GM23338 (cell line): ENCODE measurements at regions not wholly inside any gene's neighbourhood (a gene's known extent, or its start where the extent isn't known, plus 50 kb on each side); places are given as distances from the start of the nearest gene placed in this dataset.
A peak's percentile ranks its signal among the peaks of the same experiment; 100 is the strongest.

ENCODE experiments used
- EZH2 ChIP-seq: fragments of 200-600 bp; sonication (generic); IDR thresholded peaks from one replicate; pipeline ENCODE4 v1.8.0; 2017; ENCODE audit warnings: antibody characterized with exemption, mild to moderate bottlenecking, low read depth; ENCODE audit not compliant: unreplicated experiment
- JUNB ChIP-seq: IDR thresholded peaks from one replicate; pipeline ENCODE4 v1.6.1; 2016; ENCODE audit warnings: antibody characterized with exemption; ENCODE audit not compliant: unreplicated experiment
- STAT1 ChIP-seq: IDR thresholded peaks from one replicate; pipeline ENCODE4 v1.6.1; 2016; ENCODE audit warnings: antibody characterized with exemption; ENCODE audit not compliant: unreplicated experiment
- ZNF331 ChIP-seq: fragments of 250-450 bp; sonication (Bioruptor Pico); IDR thresholded peaks from 2 replicates; pipeline ENCODE4 v1.5.0; 2020; ENCODE audit warnings: low read depth, mild to moderate bottlenecking, moderate library complexity
- TF ChIP-seq, protein P1 (sequence below), 2 experiments: fragments of 200-600 bp in 1 of 2; sonication (generic) in 1 of 2; conservative IDR thresholded peaks; 2 replicates each; pipeline versions ENCODE4 v1.5.1 to v1.6.1; 2016 to 2017; ENCODE audit warnings: antibody characterized with exemption in 2 of 2, low read depth in 2 of 2, mild to moderate bottlenecking in 2 of 2, moderate library complexity in 1 of 2
- TF ChIP-seq, protein P2 (sequence below): IDR thresholded peaks from 2 replicates; pipeline ENCODE4 v1.6.1; 2016; ENCODE audit warnings: antibody characterized with exemption

DNA sequence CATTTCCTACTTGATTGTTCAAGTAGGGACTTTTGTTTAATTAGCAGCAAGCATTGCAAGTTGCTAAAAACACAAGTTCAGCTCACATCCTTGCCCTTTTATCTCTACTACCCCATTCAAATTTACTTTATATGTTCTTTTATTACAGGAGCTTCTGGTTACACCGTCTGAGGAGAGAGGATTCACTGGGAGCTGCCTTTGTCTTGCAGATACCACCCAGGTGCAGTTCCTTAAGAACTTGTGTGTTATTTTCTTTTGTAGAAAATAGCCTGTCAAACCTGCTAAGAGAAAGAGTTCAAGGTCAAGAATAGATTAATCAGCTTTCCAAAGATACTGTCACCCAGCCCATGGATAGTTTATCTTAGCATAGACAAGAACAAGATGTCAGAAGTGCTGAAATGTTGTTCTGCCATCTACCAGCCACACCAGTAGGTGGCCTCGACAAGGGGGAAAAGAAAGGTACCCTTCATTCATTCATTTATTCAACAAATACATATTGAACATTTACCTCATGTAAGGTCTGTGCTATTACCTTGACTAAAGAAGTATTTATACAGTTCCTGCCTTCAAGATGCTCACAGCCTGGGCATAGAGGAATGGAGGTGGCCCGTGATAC lies 750.3 kb downstream of the MAT2B start:
- TF ChIP-seq, protein P1, sequence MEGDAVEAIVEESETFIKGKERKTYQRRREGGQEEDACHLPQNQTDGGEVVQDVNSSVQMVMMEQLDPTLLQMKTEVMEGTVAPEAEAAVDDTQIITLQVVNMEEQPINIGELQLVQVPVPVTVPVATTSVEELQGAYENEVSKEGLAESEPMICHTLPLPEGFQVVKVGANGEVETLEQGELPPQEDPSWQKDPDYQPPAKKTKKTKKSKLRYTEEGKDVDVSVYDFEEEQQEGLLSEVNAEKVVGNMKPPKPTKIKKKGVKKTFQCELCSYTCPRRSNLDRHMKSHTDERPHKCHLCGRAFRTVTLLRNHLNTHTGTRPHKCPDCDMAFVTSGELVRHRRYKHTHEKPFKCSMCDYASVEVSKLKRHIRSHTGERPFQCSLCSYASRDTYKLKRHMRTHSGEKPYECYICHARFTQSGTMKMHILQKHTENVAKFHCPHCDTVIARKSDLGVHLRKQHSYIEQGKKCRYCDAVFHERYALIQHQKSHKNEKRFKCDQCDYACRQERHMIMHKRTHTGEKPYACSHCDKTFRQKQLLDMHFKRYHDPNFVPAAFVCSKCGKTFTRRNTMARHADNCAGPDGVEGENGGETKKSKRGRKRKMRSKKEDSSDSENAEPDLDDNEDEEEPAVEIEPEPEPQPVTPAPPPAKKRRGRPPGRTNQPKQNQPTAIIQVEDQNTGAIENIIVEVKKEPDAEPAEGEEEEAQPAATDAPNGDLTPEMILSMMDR (conservative IDR thresholded peaks at IDR 0.05; ENCODE audit: low read depth in 2 of 2) = peak; percentile 44 to 59
- TF ChIP-seq JUNB (no peak), ZNF331 (CRISPR knock-in tag) (no peak), STAT1 (no peak), EZH2 (no peak)
- TF ChIP-seq, protein P2, sequence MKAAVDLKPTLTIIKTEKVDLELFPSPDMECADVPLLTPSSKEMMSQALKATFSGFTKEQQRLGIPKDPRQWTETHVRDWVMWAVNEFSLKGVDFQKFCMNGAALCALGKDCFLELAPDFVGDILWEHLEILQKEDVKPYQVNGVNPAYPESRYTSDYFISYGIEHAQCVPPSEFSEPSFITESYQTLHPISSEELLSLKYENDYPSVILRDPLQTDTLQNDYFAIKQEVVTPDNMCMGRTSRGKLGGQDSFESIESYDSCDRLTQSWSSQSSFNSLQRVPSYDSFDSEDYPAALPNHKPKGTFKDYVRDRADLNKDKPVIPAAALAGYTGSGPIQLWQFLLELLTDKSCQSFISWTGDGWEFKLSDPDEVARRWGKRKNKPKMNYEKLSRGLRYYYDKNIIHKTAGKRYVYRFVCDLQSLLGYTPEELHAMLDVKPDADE = no peak
